ENCODE measurements at regions not wholly inside any gene's neighbourhood (a gene's known extent, or its start where the extent isn't known, plus 50 kb on each side); places are given as distances from the start of the nearest gene placed in this dataset.

DNA sequence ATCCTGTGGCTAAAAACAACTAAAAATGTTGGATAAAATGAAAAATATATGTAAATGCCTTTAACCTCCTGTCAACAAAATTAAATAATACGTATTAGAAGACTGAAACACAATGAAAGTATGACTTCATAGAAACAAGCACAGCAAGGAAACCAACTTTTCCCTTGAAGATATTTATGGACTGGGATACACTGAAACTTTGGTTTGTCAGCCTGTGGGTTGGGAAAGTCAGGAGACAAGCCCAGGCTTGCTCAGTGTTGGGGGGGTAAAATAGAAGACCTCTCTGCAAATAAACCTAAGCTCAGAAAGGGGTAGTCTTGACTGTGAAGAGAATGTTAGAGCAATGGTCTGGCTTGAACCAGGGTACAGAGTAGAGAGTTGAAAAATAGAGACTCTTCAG, 454.5 kb downstream of the FBXO15 start:
- no peak for TF ChIP-seq POLR2A (IDR thresholded peaks at IDR 0.05)
- TF ChIP-seq, protein P1, sequence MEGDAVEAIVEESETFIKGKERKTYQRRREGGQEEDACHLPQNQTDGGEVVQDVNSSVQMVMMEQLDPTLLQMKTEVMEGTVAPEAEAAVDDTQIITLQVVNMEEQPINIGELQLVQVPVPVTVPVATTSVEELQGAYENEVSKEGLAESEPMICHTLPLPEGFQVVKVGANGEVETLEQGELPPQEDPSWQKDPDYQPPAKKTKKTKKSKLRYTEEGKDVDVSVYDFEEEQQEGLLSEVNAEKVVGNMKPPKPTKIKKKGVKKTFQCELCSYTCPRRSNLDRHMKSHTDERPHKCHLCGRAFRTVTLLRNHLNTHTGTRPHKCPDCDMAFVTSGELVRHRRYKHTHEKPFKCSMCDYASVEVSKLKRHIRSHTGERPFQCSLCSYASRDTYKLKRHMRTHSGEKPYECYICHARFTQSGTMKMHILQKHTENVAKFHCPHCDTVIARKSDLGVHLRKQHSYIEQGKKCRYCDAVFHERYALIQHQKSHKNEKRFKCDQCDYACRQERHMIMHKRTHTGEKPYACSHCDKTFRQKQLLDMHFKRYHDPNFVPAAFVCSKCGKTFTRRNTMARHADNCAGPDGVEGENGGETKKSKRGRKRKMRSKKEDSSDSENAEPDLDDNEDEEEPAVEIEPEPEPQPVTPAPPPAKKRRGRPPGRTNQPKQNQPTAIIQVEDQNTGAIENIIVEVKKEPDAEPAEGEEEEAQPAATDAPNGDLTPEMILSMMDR (IDR thresholded peaks at IDR 0.05), result no peak

Data from thyroid gland (tissue), 4 donors.